Spleen (tissue), 11 donors: ENCODE measurements at regions not wholly inside any gene's neighbourhood (a gene's known extent, or its start where the extent isn't known, plus 50 kb on each side); places are given as distances from the start of the nearest gene placed in this dataset.

Experiments
- DNase-seq: peaks from one replicate; pipeline ENCODE4 v3.0.0-alpha.2; 2020
- H3K27ac ChIP-seq, 8 donors: fragments of 200-600 bp; sonication (generic) in 7 of 8; 1 replicate in 4 of 8; 2 replicates in 4 of 8; pipeline versions ENCODE4 v1.5.0 to v1.8.0; 2016 to 2021; ENCODE audit warnings: inconsistent platforms in 4 of 8, mild to moderate bottlenecking in 4 of 8, moderate library complexity in 1 of 8
- H3K27me3 ChIP-seq, 7 donors: fragments of 200-600 bp; sonication (generic) in 6 of 7; replicated peaks in 1 of 7; 1 replicate in 4 of 7; 2 replicates in 3 of 7; pipeline versions ENCODE4 v1.5.0 to v1.8.0; 2016 to 2021; ENCODE audit warnings: inconsistent platforms in 3 of 7, mild to moderate bottlenecking in 1 of 7
- H3K36me3 ChIP-seq, 6 donors: fragments of 200-600 bp; sonication (generic) in 5 of 6; 1 replicate in 4 of 6; 2 replicates in 2 of 6; pipeline versions ENCODE4 v1.5.0 to v1.8.0; 2016 to 2021; ENCODE audit warnings: inconsistent platforms in 2 of 6
- H3K4me1 ChIP-seq, 6 donors: fragments of 200-600 bp; sonication (generic) in 5 of 6; 1 replicate in 3 of 6; 2 replicates in 3 of 6; pipeline versions ENCODE4 v1.5.0 to v1.8.0; 2016 to 2021; ENCODE audit warnings: inconsistent platforms in 3 of 6
- H3K4me3 ChIP-seq, 8 donors: fragments of 200-600 bp; sonication (generic) in 7 of 8; 1 replicate in 4 of 8; 2 replicates in 4 of 8; pipeline versions ENCODE4 v1.5.0 to v1.8.0; 2016 to 2021; ENCODE audit warnings: inconsistent platforms in 4 of 8, mild to moderate bottlenecking in 4 of 8, moderate library complexity in 2 of 8
- H3K9me3 ChIP-seq, 8 donors: fragments of 200-600 bp; sonication (generic) in 7 of 8; 1 replicate in 4 of 8; 2 replicates in 4 of 8; pipeline versions ENCODE4 v1.5.0 to v1.8.0; 2016 to 2021; ENCODE audit warnings: inconsistent platforms in 4 of 8
- CTCF ChIP-seq, 11 experiments: fragments of 200-600 bp in 7 of 11; fragments of 450-650 bp in 4 of 11; sonication (generic) in 4 of 11; IDR thresholded peaks in 8 of 11; conservative IDR thresholded peaks in 3 of 11; 1 replicate in 7 of 11; 2 replicates in 4 of 11; pipeline versions ENCODE4 v1.4.0 to v1.8.0; 2016 to 2021; ENCODE audit warnings: antibody characterized with exemption in 11 of 11, inconsistent platforms in 4 of 11, mild to moderate bottlenecking in 1 of 11
- POLR2A ChIP-seq, 3 donors: fragments of 450-650 bp; IDR thresholded peaks; one replicate each; pipeline ENCODE4 v1.5.1; 2017; ENCODE audit warnings: antibody characterized with exemption in 3 of 3, mild to moderate bottlenecking in 1 of 3
- POLR2AphosphoS5 ChIP-seq, 3 donors: sonication (generic); formaldehyde crosslinking; IDR thresholded peaks; one replicate each; pipeline ENCODE4 v1.5.1; 2017; ENCODE audit warnings: antibody characterized with exemption in 3 of 3
- WGBS, 5 donors: extraction: QIAGEN DNeasy Blood & Tissue Kit in 3 of 5; methylation state at CpG; one replicate each; pipeline versions ENCODE4 v1.1.5 to v1.1.7; 2013 to 2018; 5-methylcytosine and 5-hydroxymethylcytosine counted together
- intact Hi-C: fragments of 100-400 bp; cut with DNase I; formaldehyde crosslinking; loops from one replicate; pipeline ENCODE4 v1.15.0; 2023; ENCODE audit warnings: low total_unique reads
- donor health status: healthy with polysubstance abuse.
- donor health status: DM: no; HTN: no; CAD: no; lungs with moderate emphysema.
- donor health status: DM: no; HTN: no; CAD: no.
- donor health status: Bipolar disorder and iron deficiency.
- donor health status: healthy.
- donor health status: DM: no; HTN: no; CAD: no.
- donor health status: DM: yes; HTN: yes; CAD: no.

- Histone ChIP-seq H3K4me1 (no peaks in the 10 kb centered on the region), H3K36me3 (no peaks in the 10 kb centered on the region), H3K27ac (no peak overlapping the region), H3K9me3 (peaks cover 0 to 23% (median 15%) of the 10 kb centered on the region in 8 donors), H3K27me3 (no peaks in the 10 kb centered on the region), H3K4me3 (no peak overlapping the region)
- intact Hi-C loops, result no loop called here
- DNase-seq, result no peak
- WGBS, 5 donors, result 60 to 75% (median 68%) methylated on average over 4 of the region's 4 CpGs
- TF ChIP-seq POLR2AphosphoS5 (IDR thresholded peaks at IDR 0.05) (no peak), CTCF (IDR thresholded peaks at IDR 0.05 in 8 of 11, conservative IDR thresholded peaks at IDR 0.05 in 3 of 11) (no peak), POLR2A (IDR thresholded peaks at IDR 0.05) (no peak)
Observed at GRCh38 chr6:149203509-149203908, 114.0 kb upstream of the TAB2 start.

DNA sequence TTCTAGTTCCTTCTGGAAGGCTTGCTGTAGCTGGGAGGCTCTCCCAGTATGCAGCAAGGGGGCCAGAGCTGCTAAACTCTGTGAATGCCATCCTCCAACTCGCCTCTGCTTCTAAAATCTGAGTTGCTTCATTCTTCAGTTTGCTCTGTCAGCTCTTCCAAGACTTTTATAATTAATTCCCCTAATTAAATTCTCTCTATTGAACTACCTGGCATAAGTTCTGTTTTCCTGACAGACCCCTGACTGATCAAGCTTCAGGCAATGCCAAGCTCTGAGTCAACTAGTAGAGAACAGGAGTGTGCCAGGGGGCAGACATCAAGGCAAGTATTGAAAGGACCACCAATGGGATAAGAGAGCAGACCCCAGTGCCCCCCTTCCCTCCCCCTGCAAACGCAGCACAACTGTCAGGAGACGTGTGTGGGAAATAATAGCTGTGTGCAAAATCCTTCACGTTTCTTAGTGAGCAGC, 109.3 kb upstream of the TAB2 start:
- H3K4me1 ChIP-seq, result peaks cover 0 to 32% (median 24%) of the 10 kb centered on the region in 6 donors
- no peak overlapping the region for H3K27ac ChIP-seq
- H3K27me3 ChIP-seq, result no peaks in the 10 kb centered on the region
- no peak overlapping the region for H3K4me3 ChIP-seq
- intact Hi-C loops, result no loop called here
- no peak for DNase-seq
- WGBS, 5 donors, result 91 to 96% (median 92%) methylated on average over 4 of the region's 4 CpGs
- TF ChIP-seq POLR2A (IDR thresholded peaks at IDR 0.05) (no peak), POLR2AphosphoS5 (IDR thresholded peaks at IDR 0.05) (no peak), CTCF (IDR thresholded peaks at IDR 0.05 in 8 of 11, conservative IDR thresholded peaks at IDR 0.05 in 3 of 11) (no peak)
- no peaks in the 10 kb centered on the region for H3K9me3 ChIP-seq
- no peaks in the 10 kb centered on the region for H3K36me3 ChIP-seq

- H3K27ac ChIP-seq, result peak overlapping the region in 7 of 8 donors; percentile 52 to 82 (median 74)
- no peaks in the 10 kb centered on the region for H3K9me3 ChIP-seq
- intact Hi-C loops, result no loop called here
- H3K4me3 ChIP-seq, result peak overlapping the region in 1 of 8 donors; percentile 30
- DNase-seq, result no peak
- no peaks in the 10 kb centered on the region for H3K36me3 ChIP-seq
- TF ChIP-seq POLR2A (IDR thresholded peaks at IDR 0.05) (no peak), POLR2AphosphoS5 (IDR thresholded peaks at IDR 0.05) (no peak), CTCF (IDR thresholded peaks at IDR 0.05 in 8 of 11, conservative IDR thresholded peaks at IDR 0.05 in 3 of 11) (no peak)
- no peaks in the 10 kb centered on the region for H3K27me3 ChIP-seq
- H3K4me1 ChIP-seq, result peaks cover 0 to 37% (median 26%) of the 10 kb centered on the region in 6 donors
- 47 to 72% (median 63%) methylated on average over 2 of the region's 2 CpGs for WGBS, 5 donors
Observed at GRCh38 chr6:149209871-149210775, 107.4 kb upstream of the TAB2 start.

DNA sequence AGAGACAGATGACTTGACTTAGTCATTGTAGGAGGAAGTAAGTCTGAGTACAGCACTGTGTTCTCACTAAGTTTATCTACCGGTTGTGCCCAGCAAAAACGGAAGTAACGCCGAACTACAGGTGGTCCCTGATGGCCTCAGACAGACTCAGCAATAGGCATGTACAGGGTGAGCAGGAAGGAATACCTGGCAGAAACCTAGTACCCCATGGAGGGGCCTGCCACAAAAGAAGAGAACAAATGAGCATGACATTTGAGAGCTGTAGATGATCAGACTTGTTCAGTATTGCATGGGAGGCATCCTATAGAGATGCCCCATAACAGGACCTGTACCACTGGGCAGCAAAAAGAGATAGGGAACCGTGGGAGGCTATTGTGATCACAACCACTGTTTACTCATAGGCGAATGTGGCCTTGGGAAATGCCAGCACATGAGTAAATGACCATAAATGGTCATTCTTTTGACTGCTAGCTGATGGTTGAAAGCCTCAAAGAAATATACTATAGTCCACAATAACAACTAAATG, 106.4 kb upstream of the TAB2 start:
- intact Hi-C loops, result no loop called here
- Histone ChIP-seq H3K4me3 (peak overlapping the region in 1 of 8 donors; percentile 30), H3K27me3 (no peaks in the 10 kb centered on the region), H3K27ac (peak overlapping the region in 7 of 8 donors; percentile 52 to 82 (median 74)), H3K36me3 (no peaks in the 10 kb centered on the region), H3K9me3 (no peaks in the 10 kb centered on the region), H3K4me1 (peaks cover 0 to 37% (median 26%) of the 10 kb centered on the region in 6 donors)
- 31 to 62% (median 40%) methylated on average over 6 of the region's 6 CpGs for WGBS, 5 donors
- TF ChIP-seq POLR2AphosphoS5 (IDR thresholded peaks at IDR 0.05) (peak in 1 of 3 donors; percentile 40), CTCF (IDR thresholded peaks at IDR 0.05 in 8 of 11, conservative IDR thresholded peaks at IDR 0.05 in 3 of 11) (no peak)
- DNase-seq, result no peak
